Activated CD8-positive, alpha-beta memory T cell treated with anti-CD3 and anti-CD28 coated beads, Interleukin-2, amount 10 ng/mL, durations not matched to agents 7 days and 5 days (primary cell): ENCODE measurements at regions not wholly inside any gene's neighbourhood (a gene's known extent, or its start where the extent isn't known, plus 50 kb on each side); places are given as distances from the start of the nearest gene placed in this dataset.

ENCODE experiments used
- ATAC-seq: fragments of 150-1000 bp; cut with Tn5 transposase; one replicate; pipeline ENCODE4 v1.10.0; 2021; ENCODE audit warnings: moderate library complexity
- CTCF ChIA-PET: fragments of 350-600 bp; sonication (Branson Sonifier 250); formaldehyde crosslinking; loops from one replicate; lab custom pipeline; 2021; ENCODE audit warnings: antibody characterized with exemption; lab: Charles Lee
- DNase-seq: peaks from one replicate; pipeline ENCODE4 v3.0.0-alpha.2; 2020
- H3K27ac Mint-ChIP-seq: one replicate; pipeline ENCODE4 v1.8.0; 2021; ENCODE audit warnings: mild to moderate bottlenecking, mixed read lengths
- H3K27me3 Mint-ChIP-seq: one replicate; pipeline ENCODE4 v1.8.0; 2021; ENCODE audit warnings: mixed read lengths
- H3K36me3 Mint-ChIP-seq: one replicate; pipeline ENCODE4 v1.8.0; 2021; ENCODE audit warnings: mild to moderate bottlenecking, mixed read lengths
- H3K4me1 Mint-ChIP-seq: one replicate; pipeline ENCODE4 v1.8.0; 2021; ENCODE audit warnings: mixed read lengths
- H3K4me3 Mint-ChIP-seq: one replicate; pipeline ENCODE4 v1.8.0; 2021; ENCODE audit warnings: mild to moderate bottlenecking, moderate library complexity, mixed read lengths
- H3K9me3 Mint-ChIP-seq: one replicate; pipeline ENCODE4 v1.8.0; 2022; ENCODE audit warnings: low read depth, mixed read lengths

DNA sequence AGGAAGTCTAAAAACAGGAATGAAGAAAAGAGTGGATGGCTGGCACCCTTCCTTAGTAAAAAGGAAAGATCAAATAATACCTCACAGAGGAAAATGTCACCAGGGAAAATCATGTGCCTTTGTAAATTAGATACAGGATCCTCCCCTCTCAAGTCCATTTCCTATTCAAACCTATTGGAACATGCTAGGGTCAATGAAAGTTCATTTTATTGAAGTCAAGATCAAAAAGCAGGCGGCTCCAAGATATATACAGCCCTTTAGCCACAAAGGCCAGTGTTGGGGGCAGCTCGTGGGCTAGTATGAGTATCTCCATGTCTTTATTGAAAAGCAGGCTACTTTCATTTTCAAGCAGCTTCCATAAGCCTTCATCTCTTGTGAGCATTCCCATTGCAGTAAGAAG is 141.1 kb downstream of the QDPR start:
- DNase-seq: no peak
- CTCF ChIA-PET: no interaction called here
- Mint-ChIP-seq H3K27me3 (no peaks in the 10 kb centered on the region), H3K36me3 (no peaks in the 10 kb centered on the region), H3K9me3 (no peaks in the 10 kb centered on the region), H3K4me1 (no peaks in the 10 kb centered on the region), H3K27ac (no peak overlapping the region), H3K4me3 (no peak overlapping the region)
- ATAC-seq: no peak

DNA sequence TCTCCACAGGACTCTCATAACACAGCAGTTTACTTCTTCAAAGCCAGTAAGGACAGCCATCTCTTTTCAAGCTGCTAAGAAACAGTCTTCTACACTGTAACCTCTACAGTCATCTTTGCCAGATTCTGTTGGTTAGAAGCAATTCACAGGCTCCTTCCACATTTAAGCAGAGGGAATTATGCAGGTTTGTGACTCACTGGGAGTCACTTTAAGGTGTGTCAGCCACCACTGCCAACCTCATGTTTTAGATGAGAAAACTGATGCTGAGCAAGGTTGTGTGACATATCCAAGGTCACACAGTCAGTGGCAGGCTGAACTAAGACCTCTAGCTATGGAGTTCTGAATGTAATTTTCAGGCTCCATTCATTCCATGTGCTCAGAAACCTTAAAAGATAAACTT is 143.5 kb downstream of the QDPR start:
- Mint-ChIP-seq H3K4me3 (no peak overlapping the region), H3K9me3 (no peaks in the 10 kb centered on the region), H3K27ac (no peak overlapping the region), H3K27me3 (peaks cover 2% of the 10 kb centered on the region), H3K36me3 (no peaks in the 10 kb centered on the region), H3K4me1 (no peaks in the 10 kb centered on the region)
- ATAC-seq (no peak), DNase-seq (no peak)
- CTCF ChIA-PET: interaction anchor here (0.9 kb wide), 1 partner anchor 21 kb away, joined by 3 read pairs; no protein-coding TSS in a partner anchor

DNA sequence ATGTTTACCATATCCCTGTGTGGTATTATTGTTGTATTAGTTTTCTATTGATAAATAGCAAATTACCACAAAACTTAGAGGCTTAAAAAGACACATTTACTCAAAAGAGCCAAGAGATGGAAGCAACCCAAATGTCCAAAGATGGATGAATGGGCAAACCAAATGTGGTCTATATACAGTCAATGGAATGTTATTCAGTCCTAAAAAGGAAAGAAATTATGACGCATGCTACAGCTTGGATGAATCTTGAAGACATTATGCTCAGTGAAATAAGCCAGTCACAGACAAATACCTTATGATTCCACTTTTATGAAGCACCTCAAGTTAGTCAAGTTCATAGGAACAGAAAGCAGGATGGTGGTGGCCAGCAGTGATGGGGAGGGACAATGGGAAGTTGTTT is 144.7 kb downstream of the QDPR start:
- Mint-ChIP-seq H3K9me3 (no peaks in the 10 kb centered on the region), H3K27ac (no peak overlapping the region), H3K27me3 (peaks cover 5% of the 10 kb centered on the region), H3K4me3 (no peak overlapping the region), H3K36me3 (no peaks in the 10 kb centered on the region), H3K4me1 (no peaks in the 10 kb centered on the region)
- CTCF ChIA-PET: no interaction called here
- DNase-seq (no peak), ATAC-seq (no peak)

DNA sequence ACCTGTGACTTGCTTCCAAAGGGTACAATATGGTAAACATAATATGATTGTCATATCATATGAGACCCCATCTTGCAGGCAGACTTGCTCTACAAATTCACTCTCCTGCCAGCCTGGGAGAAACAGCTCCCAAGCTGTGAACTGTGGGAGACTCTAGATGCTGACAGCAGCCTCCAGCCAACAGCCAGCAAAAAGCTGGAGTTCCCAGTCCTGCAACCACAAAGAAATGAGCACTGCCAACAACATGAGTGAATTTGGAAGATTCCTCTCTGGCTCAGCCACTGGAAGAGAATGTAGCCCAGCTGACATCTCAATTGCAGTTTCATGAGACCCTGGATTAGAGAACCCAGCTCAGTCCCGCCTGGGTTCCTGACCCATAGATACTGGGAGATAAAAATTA is 145.4 kb downstream of the QDPR start:
- DNase-seq: no peak

DNA sequence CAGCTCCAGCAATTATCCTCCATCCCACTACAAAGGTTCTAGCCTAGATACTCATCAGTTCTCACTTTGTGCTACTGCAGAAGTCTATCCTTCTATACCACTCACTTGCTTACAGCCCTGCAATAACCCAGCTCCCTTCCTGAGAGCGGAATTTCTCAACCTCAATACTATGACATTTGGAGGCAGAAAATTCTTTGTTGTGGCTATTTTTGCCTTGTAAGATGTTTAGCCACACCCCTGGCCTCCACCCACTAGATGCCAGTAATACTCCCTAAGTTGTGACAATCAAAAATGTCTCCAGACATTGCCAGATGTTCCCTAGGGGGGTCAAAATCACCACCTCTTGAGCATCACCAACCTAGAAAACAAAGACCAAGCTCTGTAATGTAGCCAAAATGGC is 149.5 kb downstream of the QDPR start:
- CTCF ChIA-PET: interaction anchor here (0.7 to 1.4 kb wide), 4 partner anchors 14 to 110 kb away, joined by 3 to 5 read pairs (median 3); no protein-coding TSS in a partner anchor

More for the DNA sequence above, 145.4 kb downstream of the QDPR start:
- CTCF ChIA-PET: interaction anchor here (0.7 kb wide), 1 partner anchor 47 kb away, joined by 3 read pairs; no protein-coding TSS in a partner anchor
- Mint-ChIP-seq H3K27me3 (peaks cover 5% of the 10 kb centered on the region), H3K27ac (no peak overlapping the region), H3K36me3 (no peaks in the 10 kb centered on the region), H3K9me3 (no peaks in the 10 kb centered on the region), H3K4me1 (no peaks in the 10 kb centered on the region), H3K4me3 (no peak overlapping the region)
- ATAC-seq: no peak

DNA sequence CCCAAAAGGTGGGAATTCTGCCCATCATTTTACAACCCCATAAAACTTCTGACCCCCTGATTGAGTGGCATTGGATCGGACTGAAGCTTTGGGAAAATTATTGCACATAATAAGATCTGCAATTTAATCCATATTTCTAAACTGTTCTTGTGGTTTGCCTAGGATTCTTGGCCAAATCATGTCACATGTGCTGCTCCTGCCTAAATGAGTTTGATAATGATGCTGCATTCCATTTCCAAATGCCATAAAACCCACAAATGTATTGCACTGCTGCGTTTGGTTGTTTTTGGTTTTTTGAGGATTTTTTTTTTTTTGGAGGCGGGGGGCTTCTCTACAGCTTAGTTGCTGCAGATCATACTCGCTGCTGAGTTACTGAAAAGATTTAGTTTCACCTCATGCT is 153.6 kb downstream of the QDPR start:
- Mint-ChIP-seq H3K27me3 (peaks cover 24% of the 10 kb centered on the region), H3K9me3 (no peaks in the 10 kb centered on the region), H3K4me1 (no peaks in the 10 kb centered on the region), H3K27ac (no peak overlapping the region), H3K36me3 (no peaks in the 10 kb centered on the region), H3K4me3 (no peak overlapping the region)
- CTCF ChIA-PET: no interaction called here
- no peak for ATAC-seq
- no peak for DNase-seq

More for the DNA sequence above, 149.5 kb downstream of the QDPR start:
- H3K4me1 Mint-ChIP-seq: no peaks in the 10 kb centered on the region
- no peaks in the 10 kb centered on the region for H3K36me3 Mint-ChIP-seq
- DNase-seq (no peak), ATAC-seq (no peak)
- H3K9me3 Mint-ChIP-seq: no peaks in the 10 kb centered on the region
- no peak overlapping the region for H3K27ac Mint-ChIP-seq
- no peak overlapping the region for H3K4me3 Mint-ChIP-seq
- H3K27me3 Mint-ChIP-seq: peaks cover 5% of the 10 kb centered on the region

DNA sequence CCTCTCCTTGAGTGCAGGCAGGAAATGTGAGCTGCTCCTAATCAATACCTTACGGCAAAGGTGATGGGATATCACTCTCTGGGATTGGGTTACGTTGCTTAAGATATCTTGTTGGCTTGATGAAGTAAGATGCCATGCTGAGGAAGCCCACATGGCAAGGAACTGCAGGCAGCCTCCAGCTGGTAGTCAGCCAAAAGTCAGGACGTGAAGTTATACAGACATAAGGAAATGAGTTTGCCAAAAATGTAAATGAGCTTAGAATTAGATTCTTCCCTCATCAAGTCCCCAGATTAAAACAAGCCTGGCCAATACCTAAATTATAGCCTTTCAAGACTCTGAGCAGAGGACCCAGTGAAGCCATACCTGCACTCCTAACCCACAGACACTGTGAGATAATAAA is 155.0 kb downstream of the QDPR start:
- Mint-ChIP-seq H3K36me3 (no peaks in the 10 kb centered on the region), H3K4me1 (no peaks in the 10 kb centered on the region), H3K4me3 (no peak overlapping the region), H3K27ac (no peak overlapping the region), H3K9me3 (no peaks in the 10 kb centered on the region), H3K27me3 (peaks cover 22% of the 10 kb centered on the region)
- no peak for DNase-seq
- CTCF ChIA-PET: interaction anchor here (1.4 kb wide), 1 partner anchor 91 kb away, joined by 3 read pairs; no protein-coding TSS in a partner anchor
- no peak for ATAC-seq

GRCh38 chr4:17352357-17352756 is 159.5 kb downstream of the QDPR start:
- peaks cover 22% of the 10 kb centered on the region for H3K27me3 Mint-ChIP-seq
- DNase-seq (no peak), ATAC-seq (no peak)
- CTCF ChIA-PET: interaction anchor here (0.7 to 0.9 kb wide), 2 partner anchors 95 to 280 kb away, joined by 3 read pairs; no protein-coding TSS in a partner anchor
- H3K4me3 Mint-ChIP-seq: no peak overlapping the region
- H3K36me3 Mint-ChIP-seq: no peaks in the 10 kb centered on the region
- H3K27ac Mint-ChIP-seq: no peak overlapping the region
- no peaks in the 10 kb centered on the region for H3K4me1 Mint-ChIP-seq
- H3K9me3 Mint-ChIP-seq: no peaks in the 10 kb centered on the region

DNA sequence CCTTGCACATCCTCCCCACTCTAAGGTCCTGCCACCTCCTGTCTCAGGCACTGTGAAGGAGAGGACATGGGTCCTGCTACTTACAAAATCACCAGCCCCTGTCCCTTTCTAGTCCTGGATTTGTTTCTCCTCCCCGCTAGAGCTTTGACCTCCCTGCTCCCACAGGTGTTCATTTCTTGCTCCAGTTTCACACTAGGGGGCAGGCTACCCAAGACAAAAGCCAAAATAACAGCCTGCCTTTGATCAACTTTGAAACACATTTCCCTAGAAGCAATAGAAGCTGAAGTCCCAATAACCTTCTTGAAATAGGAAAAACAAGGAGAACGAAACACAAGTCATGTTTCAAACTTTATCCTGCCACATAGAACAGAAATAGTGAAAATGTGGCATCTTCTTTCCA is 164.4 kb downstream of the QDPR start:
- CTCF ChIA-PET: interaction anchor here (0.7 to 2.8 kb wide), 9 partner anchors 10 to 126 kb away, joined by 3 to 32 read pairs (median 4); no protein-coding TSS in a partner anchor

DNA sequence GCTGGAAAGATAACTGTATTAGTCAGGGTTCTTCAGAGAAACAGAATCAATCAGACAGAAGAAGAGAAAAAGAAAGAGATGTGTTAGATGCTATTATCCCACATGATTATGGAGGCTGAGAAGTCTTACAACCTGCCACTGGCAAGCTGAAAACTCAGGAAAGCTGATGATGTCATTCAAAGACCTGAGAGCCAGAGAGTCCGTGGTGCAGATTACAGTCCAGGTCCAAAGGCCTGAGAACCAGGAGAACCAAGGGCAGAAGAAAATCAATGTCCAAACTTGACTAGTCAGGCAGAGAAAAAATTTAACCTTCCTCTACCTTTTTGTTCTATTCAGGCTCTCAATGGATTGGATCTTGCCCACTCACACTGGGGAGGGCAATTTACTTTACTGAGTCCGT is 172.5 kb downstream of the QDPR start:
- peaks cover 2% of the 10 kb centered on the region for H3K27me3 Mint-ChIP-seq
- DNase-seq: no peak
- ATAC-seq: no peak
- H3K36me3 Mint-ChIP-seq: no peaks in the 10 kb centered on the region
- no peak overlapping the region for H3K4me3 Mint-ChIP-seq
- no peak overlapping the region for H3K27ac Mint-ChIP-seq
- CTCF ChIA-PET: interaction anchor here (1.4 kb wide), 1 partner anchor 15 kb away, joined by 5 read pairs; no protein-coding TSS in a partner anchor
- peaks cover 23% of the 10 kb centered on the region for H3K4me1 Mint-ChIP-seq
- H3K9me3 Mint-ChIP-seq: no peaks in the 10 kb centered on the region

More for the DNA sequence above, 164.4 kb downstream of the QDPR start:
- no peaks in the 10 kb centered on the region for H3K27me3 Mint-ChIP-seq
- peak; percentile 42 for DNase-seq
- ATAC-seq: peak; percentile 39
- H3K9me3 Mint-ChIP-seq: no peaks in the 10 kb centered on the region
- H3K4me1 Mint-ChIP-seq: no peaks in the 10 kb centered on the region
- no peak overlapping the region for H3K27ac Mint-ChIP-seq
- no peak overlapping the region for H3K4me3 Mint-ChIP-seq
- no peaks in the 10 kb centered on the region for H3K36me3 Mint-ChIP-seq

GRCh38 chr4:17336986-17337385 is 174.9 kb downstream of the QDPR start:
- Mint-ChIP-seq H3K27ac (peak overlapping the region; percentile 70), H3K4me3 (no peak overlapping the region)
- CTCF ChIA-PET: interaction anchor here (1.1 to 2.4 kb wide), 4 partner anchors 10 to 110 kb away, joined by 3 to 7 read pairs (median 5); no protein-coding TSS in a partner anchor

DNA sequence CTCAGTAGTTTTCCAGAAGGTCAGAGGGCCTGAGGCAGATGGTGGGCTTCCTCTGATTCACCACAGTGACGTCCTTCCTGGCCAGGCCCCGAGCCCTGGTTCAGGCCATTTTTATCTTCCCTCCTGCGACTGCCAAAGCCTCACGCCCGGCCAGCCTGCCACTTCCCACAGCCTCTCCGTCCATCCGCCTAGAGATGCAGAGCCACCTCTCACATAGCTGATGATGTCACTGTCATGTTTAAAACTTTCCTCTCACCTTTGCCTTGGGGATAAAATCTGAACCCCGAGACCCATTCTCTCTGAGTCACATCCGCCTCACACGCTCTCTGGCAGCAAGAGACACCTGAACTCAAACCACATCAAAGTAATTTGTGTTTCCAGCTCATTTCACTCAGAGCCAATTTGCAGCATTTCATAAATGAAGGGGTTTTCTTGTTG is 175.3 kb downstream of the QDPR start:
- Mint-ChIP-seq H3K4me1 (peaks cover 23% of the 10 kb centered on the region), H3K4me3 (no peak overlapping the region), H3K9me3 (no peaks in the 10 kb centered on the region), H3K27ac (peak overlapping the region; percentile 70), H3K27me3 (no peaks in the 10 kb centered on the region), H3K36me3 (no peaks in the 10 kb centered on the region)
- CTCF ChIA-PET: interaction anchor here (1.1 to 2.4 kb wide), 4 partner anchors 10 to 111 kb away, joined by 3 to 7 read pairs (median 5); no protein-coding TSS in a partner anchor
- DNase-seq: peak; percentile 85
- ATAC-seq: peak; percentile 97

More at GRCh38 chr4:17336986-17337385, 174.9 kb downstream of the QDPR start:
- H3K36me3 Mint-ChIP-seq: no peaks in the 10 kb centered on the region
- H3K9me3 Mint-ChIP-seq: no peaks in the 10 kb centered on the region
- H3K4me1 Mint-ChIP-seq: peaks cover 23% of the 10 kb centered on the region
- ATAC-seq (peak; percentile 3), DNase-seq (no peak)
- peaks cover under 1% of the 10 kb centered on the region for H3K27me3 Mint-ChIP-seq

GRCh38 chr4:17336069-17336468 is 175.8 kb downstream of the QDPR start:
- no peaks in the 10 kb centered on the region for H3K36me3 Mint-ChIP-seq
- H3K4me3 Mint-ChIP-seq: no peak overlapping the region
- ATAC-seq (no peak), DNase-seq (no peak)
- H3K4me1 Mint-ChIP-seq: peaks cover 23% of the 10 kb centered on the region
- CTCF ChIA-PET: interaction anchor here (1.1 to 2.4 kb wide), 2 partner anchors 12 to 111 kb away, joined by 3 to 7 read pairs; no protein-coding TSS in a partner anchor
- no peaks in the 10 kb centered on the region for H3K27me3 Mint-ChIP-seq
- H3K9me3 Mint-ChIP-seq: no peaks in the 10 kb centered on the region
- peak overlapping the region; percentile 70 for H3K27ac Mint-ChIP-seq

DNA sequence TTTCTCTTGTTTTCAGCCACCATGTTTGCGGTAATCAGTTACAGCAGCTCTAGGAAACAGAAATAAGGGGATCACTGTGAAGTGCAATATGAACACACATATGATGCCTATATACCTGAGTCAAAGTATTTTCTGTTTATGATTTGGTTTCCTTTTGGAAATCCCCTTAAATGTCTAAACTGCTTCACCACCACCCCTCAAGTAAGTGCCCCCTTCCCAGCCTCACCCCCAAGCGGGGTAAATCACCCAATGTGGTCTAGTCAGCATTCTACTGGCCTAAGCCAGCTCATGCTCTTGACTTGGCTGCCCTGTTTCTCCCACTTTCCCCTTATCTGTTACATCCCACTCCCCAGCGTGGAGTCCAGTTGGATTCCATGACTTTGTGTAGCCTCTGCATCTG is 176.5 kb downstream of the QDPR start:
- DNase-seq (no peak), ATAC-seq (no peak)
- Mint-ChIP-seq H3K9me3 (no peaks in the 10 kb centered on the region), H3K27me3 (no peaks in the 10 kb centered on the region), H3K4me1 (peaks cover 23% of the 10 kb centered on the region), H3K4me3 (no peak overlapping the region), H3K36me3 (no peaks in the 10 kb centered on the region), H3K27ac (no peak overlapping the region)
- CTCF ChIA-PET: interaction anchor here (2.4 kb wide), 1 partner anchor 112 kb away, joined by 7 read pairs; no protein-coding TSS in a partner anchor
